Activated B cell treated with CpG ODN at 0.5 μM for 24 hours (primary cell): ENCODE measurements at regions not wholly inside any gene's neighbourhood (a gene's known extent, or its start where the extent isn't known, plus 50 kb on each side); places are given as distances from the start of the nearest gene placed in this dataset.

ENCODE experiments used
- ATAC-seq: fragments of 200-7000 bp; cut with Tn5 transposase; one replicate; pipeline ENCODE4 v1.10.0; 2021; ENCODE audit warnings: low read depth, mild to moderate bottlenecking, moderate library complexity
- CTCF ChIA-PET: fragments of 350-600 bp; sonication (Branson Sonifier 250); formaldehyde crosslinking; loops from one replicate; lab custom pipeline; 2021; ENCODE audit warnings: antibody characterized with exemption; lab: Charles Lee
- POLR2A ChIA-PET: fragments of 350-600 bp; sonication (Branson Sonifier 250); formaldehyde crosslinking; loops from one replicate; lab custom pipeline; 2021; ENCODE audit warnings: antibody characterized with exemption; lab: Charles Lee
- DNase-seq: peaks from one replicate; pipeline ENCODE4 v3.0.0; 2022
- H3K27ac Mint-ChIP-seq: one replicate; pipeline ENCODE4 v1.8.0; 2020; ENCODE audit warnings: mixed read lengths
- H3K27me3 Mint-ChIP-seq: one replicate; pipeline ENCODE4 v1.8.0; 2021; ENCODE audit warnings: mixed read lengths
- H3K36me3 Mint-ChIP-seq: one replicate; pipeline ENCODE4 v1.8.0; 2021; ENCODE audit warnings: low read depth, mixed read lengths
- H3K4me1 Mint-ChIP-seq: one replicate; pipeline ENCODE4 v1.8.0; 2021; ENCODE audit warnings: mixed read lengths
- H3K4me3 Mint-ChIP-seq: one replicate; pipeline ENCODE4 v1.8.0; 2020; ENCODE audit warnings: mild to moderate bottlenecking, mixed read lengths
- H3K9me3 Mint-ChIP-seq: one replicate; pipeline ENCODE4 v1.8.0; 2020; ENCODE audit warnings: mixed read lengths
- CTCF ChIP-seq: fragments of 200-600 bp; IDR thresholded peaks from one replicate; pipeline ENCODE4 v1.8.0; 2022; ENCODE audit warnings: antibody characterized with exemption, mild to moderate bottlenecking
- intact Hi-C: fragments of 100-400 bp; cut with micrococcal nuclease; formaldehyde crosslinking; loops from one replicate; pipeline ENCODE4 v1.15.1; 2024

- H3K27ac Mint-ChIP-seq = no peak overlapping the region
- ChIA-PET POLR2A (no interaction called here), CTCF (no interaction called here)
Measured at GRCh38 chr2:42984081-42984480, 191.7 kb upstream of the HAAO start.

GRCh38 chr2:42980764-42981416, 188.5 kb upstream of the HAAO start:
- intact Hi-C loops = no loop called here
- Mint-ChIP-seq H3K9me3 (no peaks in the 10 kb centered on the region), H3K27me3 (no peaks in the 10 kb centered on the region), H3K4me1 (peaks cover 16% of the 10 kb centered on the region), H3K4me3 (no peak overlapping the region), H3K27ac (no peak overlapping the region), H3K36me3 (no peaks in the 10 kb centered on the region)
- ChIA-PET POLR2A (no interaction called here), CTCF (no interaction called here)
- DNase-seq (no peak), ATAC-seq (no peak)
- TF ChIP-seq CTCF = no peak

More at GRCh38 chr2:42984081-42984480, 191.7 kb upstream of the HAAO start:
- ATAC-seq (no peak), DNase-seq (no peak)
- no peak for TF ChIP-seq CTCF
- no peaks in the 10 kb centered on the region for H3K36me3 Mint-ChIP-seq
- H3K4me1 Mint-ChIP-seq = no peaks in the 10 kb centered on the region
- no peak overlapping the region for H3K4me3 Mint-ChIP-seq
- H3K9me3 Mint-ChIP-seq = no peaks in the 10 kb centered on the region
- H3K27me3 Mint-ChIP-seq = no peaks in the 10 kb centered on the region
- intact Hi-C loops = no loop called here

GRCh38 chr2:42979870-42980763, 187.7 kb upstream of the HAAO start:
- POLR2A ChIA-PET = no interaction called here
- TF ChIP-seq CTCF = no peak
- intact Hi-C loops = loop anchor here (5.0 kb wide), 1 partner anchor 127 kb away; no protein-coding TSS in a partner anchor
- no peak overlapping the region for H3K4me3 Mint-ChIP-seq
- H3K36me3 Mint-ChIP-seq = no peaks in the 10 kb centered on the region
- H3K27me3 Mint-ChIP-seq = no peaks in the 10 kb centered on the region
- no peak for DNase-seq
- CTCF ChIA-PET = no interaction called here
- H3K27ac Mint-ChIP-seq = no peak overlapping the region
- H3K4me1 Mint-ChIP-seq = peaks cover 21% of the 10 kb centered on the region
- no peaks in the 10 kb centered on the region for H3K9me3 Mint-ChIP-seq
- no peak for ATAC-seq

GRCh38 chr2:42979416-42979869, 187.1 kb upstream of the HAAO start:
- intact Hi-C loops = loop anchor here (5.0 kb wide), 1 partner anchor 128 kb away; no protein-coding TSS in a partner anchor
- no peak overlapping the region for H3K4me3 Mint-ChIP-seq
- no peak for DNase-seq
- no peaks in the 10 kb centered on the region for H3K9me3 Mint-ChIP-seq
- no peak for ATAC-seq
- no peak for TF ChIP-seq CTCF
- CTCF ChIA-PET = no interaction called here
- POLR2A ChIA-PET = no interaction called here
- H3K27me3 Mint-ChIP-seq = peaks cover under 1% of the 10 kb centered on the region
- H3K36me3 Mint-ChIP-seq = no peaks in the 10 kb centered on the region
- H3K4me1 Mint-ChIP-seq = peaks cover 22% of the 10 kb centered on the region
- H3K27ac Mint-ChIP-seq = no peak overlapping the region

- no peak overlapping the region for H3K27ac Mint-ChIP-seq
- no peak overlapping the region for H3K4me3 Mint-ChIP-seq
- no peak for TF ChIP-seq CTCF
- ChIA-PET POLR2A (no interaction called here), CTCF (interaction anchor here (1.3 kb wide), 1 partner anchor 250 kb away, joined by 10 read pairs; no protein-coding TSS in a partner anchor)
- DNase-seq (no peak), ATAC-seq (no peak)
- no peaks in the 10 kb centered on the region for H3K36me3 Mint-ChIP-seq
- peaks cover 3% of the 10 kb centered on the region for H3K27me3 Mint-ChIP-seq
- H3K4me1 Mint-ChIP-seq = peaks cover 25% of the 10 kb centered on the region
- intact Hi-C loops = loop anchor here (5.0 kb wide), 1 partner anchor 128 kb away; no protein-coding TSS in a partner anchor
- no peaks in the 10 kb centered on the region for H3K9me3 Mint-ChIP-seq
Measured at GRCh38 chr2:42978887-42979415, 186.6 kb upstream of the HAAO start.
